CD4-positive, alpha-beta T cell treated with Interleukin-4 for 4 hours (primary cell): ENCODE measurements at regions not wholly inside any gene's neighbourhood (a gene's known extent, or its start where the extent isn't known, plus 50 kb on each side); places are given as distances from the start of the nearest gene placed in this dataset.
A peak's percentile ranks its signal among the peaks of the same experiment; 100 is the strongest.

Experiments used
- DNase-seq: peaks from one replicate; pipeline ENCODE4 v3.0.0-alpha.2; 2020

DNA sequence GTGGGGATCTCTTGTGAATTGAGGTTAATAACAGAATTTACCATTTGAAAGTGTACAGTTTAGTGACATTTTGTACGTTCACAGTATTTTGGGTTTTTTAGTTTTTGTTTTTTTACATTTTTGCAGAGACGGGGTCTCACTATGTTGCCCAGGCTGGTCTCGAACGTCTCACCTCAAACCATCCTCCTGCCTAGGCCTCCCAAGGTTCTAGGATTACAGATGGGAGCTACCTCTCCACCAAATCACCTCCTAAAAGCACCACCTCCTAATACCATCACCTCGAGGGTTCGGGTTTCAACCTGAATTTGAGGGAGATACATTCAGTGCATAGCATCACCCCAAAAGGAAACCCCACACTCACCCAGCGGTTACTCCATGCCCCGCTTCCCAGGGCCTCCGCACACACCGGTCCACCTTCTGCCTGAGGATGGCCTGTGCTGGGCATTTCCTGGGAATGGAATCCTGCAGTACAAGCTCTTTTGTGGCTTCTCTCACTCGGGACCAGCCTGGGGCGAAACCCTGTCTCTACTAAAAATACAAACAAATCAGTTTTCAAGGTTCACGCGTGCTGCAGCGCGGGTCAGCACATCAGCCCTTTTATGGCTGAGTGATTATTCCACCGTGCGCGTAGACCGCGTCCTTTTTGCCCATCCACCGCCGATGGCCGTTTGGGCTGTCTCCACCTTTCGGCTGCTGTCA lies 182.7 kb upstream of the CIBAR2 start:
- no peak for DNase-seq

GRCh38 chr16:85296859-85297660 lies 184.8 kb upstream of the CIBAR2 start:
- peak; percentile 28 for DNase-seq

DNA sequence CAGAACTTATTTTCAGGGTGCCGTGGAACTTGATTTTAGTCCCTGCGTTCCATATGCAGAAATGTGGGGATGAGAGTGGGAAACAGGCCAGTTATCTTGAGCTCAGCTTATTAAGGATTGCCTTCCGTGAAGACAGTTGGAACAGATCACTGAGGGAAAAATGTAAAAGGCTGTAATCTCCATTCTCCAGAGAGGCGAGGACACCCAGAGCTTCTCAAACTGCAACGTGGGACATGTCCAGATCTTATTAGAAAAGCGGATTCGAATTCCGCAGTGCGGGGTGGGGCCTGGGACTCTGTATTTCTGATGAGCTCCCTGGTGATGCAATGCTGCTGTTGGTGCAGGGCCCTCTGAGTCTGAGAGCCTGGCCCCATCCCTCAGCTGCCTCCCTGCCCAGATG lies 185.6 kb upstream of the CIBAR2 start:
- DNase-seq: no peak

- no peak for DNase-seq
Observed at GRCh38 chr16:85300406-85300968, 188.2 kb upstream of the CIBAR2 start.

DNA sequence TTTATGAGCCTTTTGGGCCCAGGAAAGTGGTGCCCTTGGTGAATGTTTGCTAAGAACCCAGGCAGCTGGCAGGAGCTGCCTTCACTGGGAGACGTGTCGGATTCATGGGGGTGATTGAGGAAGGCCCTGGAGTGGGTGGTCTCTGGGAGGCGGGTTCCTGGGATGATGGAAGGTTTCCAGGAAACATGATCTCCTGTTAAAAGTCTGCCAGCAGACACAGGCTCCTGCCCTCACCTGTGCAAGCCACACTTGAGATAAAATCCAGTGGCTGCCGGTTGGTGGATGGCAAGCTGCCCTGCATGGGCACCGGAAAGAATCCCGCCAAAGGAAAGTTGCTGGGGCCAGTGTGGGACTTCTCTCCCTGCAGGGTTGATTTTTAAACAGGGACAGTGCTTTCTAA lies 189.0 kb upstream of the CIBAR2 start:
- no peak for DNase-seq

DNA sequence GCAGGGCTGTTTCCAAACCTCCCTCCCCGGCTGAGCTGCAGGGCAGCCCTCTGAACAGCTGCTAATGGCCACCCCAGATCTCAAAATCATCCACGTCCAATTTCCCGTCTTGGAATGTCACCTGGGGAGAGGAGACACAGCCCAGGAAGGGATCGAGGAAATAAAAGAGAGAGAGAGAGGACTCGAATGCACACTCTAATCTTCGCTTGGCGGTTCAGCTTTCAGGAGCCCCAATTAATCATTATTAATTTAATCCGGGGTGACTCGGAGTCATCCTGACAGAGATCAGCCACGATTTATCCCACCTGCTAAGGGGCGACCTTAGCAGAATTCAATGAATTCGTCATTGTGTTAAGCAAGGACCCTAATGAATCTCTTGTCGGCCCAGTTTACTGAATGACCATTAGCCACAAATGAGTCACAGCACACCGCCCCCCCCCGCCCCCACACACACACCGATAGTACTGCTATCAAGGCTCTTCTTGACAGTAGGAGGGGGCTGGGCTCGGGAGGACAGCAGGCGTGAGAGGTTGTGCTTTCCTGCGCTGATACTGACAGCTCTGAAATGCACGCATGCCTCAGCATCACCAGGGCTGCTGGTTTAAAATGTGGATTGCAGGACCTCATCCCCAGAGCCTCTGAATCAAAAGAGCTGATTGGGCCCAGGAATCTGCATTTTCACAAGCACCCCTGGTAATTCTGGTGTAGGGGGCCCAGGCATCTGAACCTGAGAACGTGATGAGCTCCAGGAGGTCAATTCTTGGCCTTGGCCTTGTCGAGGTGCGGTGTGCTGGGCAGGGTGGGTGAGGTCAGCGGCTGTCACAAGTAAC lies 190.0 kb upstream of the CIBAR2 start:
- DNase-seq: no peak

- no peak for DNase-seq
Observed at GRCh38 chr16:85302848-85303353, 190.6 kb upstream of the CIBAR2 start.

DNA sequence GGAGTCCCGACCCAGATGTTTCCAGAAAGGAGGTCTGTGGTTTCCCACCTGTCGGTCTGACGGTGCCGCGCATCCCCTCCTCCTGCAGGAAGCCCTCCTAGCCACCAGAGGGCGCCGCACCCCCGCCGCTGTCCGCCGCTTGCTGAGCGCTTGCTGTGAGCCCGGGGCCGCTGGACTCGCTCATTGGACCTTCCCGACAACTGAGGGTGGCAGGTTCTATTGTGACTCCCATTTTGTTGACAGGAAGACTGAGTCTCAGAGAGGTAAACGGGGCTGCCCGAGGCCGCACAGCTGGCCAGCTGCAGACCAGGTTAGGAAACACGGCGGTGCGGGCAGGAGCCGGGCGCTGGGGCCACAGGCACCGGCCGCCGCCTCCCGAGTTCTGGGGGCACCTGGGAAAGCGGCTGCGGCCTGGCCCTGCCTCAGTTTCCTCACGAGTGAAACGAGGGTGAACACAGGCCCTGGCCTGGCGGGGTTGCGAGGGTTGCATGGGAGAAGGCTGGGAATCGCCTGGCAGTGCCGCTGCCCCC lies 191.1 kb upstream of the CIBAR2 start:
- DNase-seq: peak; percentile 50

DNA sequence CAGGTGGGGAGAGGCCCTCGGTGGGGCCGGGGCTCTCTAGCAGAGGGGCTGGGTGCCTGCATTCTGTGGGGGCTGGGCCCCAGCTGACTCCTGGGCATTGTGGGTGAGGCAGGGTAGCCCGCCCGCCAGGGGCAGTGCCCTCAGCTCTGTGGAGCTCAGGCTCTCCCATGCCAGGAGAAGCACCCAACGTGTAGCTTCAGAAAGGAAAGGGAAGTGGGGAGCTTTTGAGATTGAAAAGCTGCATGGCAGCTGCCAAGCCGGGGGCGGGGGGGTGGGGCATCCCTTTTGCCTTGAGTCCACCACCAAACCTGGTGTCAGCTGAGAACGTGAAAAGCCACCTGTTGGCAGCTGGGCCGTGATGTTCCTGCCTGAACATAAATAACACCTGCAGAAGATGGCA lies 192.1 kb upstream of the CIBAR2 start:
- no peak for DNase-seq

GRCh38 chr16:85306071-85306792 lies 194.0 kb upstream of the CIBAR2 start:
- DNase-seq: peak; percentile 51

- no peak for DNase-seq
Observed at GRCh38 chr16:85306793-85307551, 194.7 kb upstream of the CIBAR2 start.

DNA sequence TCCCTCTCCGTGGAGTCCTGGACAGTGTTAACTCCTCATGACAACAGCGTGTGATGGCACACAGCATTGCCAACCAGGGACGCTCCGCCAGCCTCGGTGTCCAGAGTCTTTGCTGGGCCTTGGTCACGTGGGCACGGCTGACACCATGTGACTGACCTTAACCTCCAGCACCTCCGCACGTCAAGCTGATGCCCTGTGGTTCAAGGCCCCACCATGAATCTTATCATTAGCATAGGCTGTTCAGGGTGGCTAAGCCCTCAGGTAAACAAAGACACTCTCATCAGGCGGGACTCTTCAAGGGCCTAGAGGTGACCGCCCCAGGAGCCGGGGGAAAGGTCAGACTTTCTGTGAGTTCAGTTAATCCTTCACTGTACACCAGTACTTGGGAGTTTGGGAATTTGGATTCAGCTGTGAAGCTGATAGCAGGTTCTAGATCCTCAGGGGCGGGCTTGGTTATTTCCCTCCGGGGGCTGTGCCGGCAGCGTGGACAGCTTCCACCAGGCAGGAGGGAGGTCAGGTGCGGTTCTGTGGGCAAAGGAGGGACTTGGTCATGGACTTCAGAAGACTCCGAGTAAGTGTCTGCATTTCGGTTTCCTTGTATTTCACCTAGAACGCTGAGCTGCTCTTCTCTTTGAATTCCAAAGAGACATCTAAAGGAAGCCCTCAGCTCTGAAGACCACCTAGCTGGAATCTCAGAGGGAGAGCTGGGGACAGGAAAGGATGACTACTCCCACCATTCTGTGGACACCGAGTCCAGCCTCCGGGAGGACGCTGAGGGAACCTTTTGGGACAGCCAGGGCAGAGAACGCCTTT lies 195.5 kb upstream of the CIBAR2 start:
- no peak for DNase-seq

GRCh38 chr16:85308611-85309540 lies 196.6 kb upstream of the CIBAR2 start:
- DNase-seq: no peak

DNA sequence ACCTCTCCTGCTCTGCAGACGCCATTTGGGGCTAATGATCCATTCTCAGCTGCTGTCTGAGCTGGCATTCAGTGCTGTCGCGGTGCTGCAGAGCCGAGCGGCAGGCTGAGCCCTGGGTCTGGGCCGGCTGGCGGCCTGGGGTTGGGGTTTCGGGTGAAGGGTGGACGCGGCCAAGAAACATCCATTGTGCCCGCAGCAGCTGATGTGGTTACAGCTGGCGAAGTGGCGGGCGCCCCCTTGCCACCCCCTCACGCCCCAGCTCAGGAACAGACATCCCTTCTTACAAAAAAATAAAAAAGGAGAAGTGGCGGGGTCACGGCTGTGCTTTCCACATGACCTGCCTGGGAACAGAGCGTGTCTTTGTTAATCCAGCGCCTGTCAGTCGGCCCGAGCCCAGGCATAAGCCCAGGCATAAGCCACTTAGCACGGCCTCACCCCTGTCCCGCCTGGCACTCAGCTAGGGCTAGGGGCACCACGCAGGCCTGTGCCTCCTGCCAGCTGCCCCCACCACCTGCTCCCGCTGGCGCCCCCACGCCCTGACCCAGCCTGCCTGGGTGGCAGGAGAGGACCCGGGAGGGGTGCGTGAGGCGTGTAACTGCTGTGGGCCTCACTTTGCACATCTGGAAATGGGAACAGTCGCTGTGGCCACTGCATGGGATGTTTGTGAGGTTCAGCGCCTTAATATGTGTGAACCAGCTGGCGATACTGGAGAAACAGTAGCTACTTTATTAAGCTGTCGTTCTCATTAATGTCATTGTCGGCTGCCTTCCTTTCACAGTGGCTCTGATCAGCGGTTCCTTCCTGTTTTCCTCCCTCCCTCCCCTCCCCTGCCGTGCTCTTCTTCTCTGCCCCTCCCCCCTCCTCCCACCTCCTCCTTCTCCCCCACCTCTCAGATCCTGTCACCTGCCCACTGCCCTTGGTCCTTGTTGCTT lies 197.7 kb upstream of the CIBAR2 start:
- no peak for DNase-seq

DNA sequence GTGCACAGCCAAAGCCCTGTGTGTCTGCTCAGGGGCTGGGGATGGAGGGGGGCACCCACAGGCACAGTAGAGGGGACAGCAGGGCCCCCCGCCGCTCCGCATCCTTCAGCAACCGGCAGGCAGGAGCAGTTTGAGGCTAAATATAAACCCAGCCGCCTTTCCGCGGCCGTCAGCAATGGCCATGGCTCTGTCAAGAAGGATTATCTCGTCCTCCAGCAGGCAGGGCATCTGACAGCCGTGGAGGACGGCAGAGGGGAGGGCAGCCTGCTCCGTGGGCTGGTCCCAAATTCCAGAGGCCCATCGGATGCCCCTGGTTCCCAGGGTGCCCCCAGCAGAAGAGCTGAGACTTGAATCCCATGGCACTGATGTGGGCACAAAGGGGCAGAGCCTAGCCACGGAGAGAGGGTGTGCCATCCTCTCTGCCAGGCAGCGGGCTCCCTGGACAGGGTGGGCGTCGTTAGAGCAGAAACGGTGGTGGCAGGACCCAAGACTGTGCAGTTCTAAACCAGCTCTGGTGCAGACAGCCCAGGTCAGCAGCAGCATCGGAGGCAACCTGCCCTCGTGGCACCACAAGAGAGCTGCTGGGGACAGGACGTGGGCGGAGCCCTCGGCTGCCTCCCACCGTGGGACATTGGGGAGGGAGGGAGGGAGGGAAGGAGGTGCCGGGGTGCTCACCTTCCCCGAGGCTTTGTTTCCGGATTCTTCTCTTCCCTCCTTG lies 198.8 kb upstream of the CIBAR2 start:
- no peak for DNase-seq

DNA sequence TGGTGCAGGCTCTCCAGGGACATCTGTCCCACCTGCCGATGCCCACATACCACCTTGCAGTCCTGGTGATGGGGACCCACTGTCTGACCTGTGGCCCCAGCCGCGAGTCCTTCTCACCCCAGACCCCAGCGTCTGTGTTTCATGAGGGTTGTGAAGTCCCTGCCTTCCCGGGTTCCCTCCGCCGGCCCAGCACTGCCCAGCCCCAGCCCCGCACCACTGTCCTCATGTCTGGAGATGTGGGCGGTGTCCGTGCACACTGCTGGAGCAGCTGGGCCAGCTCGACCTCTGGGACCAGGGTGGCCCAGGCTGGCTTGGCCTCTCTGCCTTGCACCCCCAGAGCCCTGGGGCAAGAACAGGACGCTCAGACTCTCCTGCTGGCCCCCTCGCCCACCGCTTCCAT lies 199.5 kb upstream of the CIBAR2 start:
- no peak for DNase-seq

DNA sequence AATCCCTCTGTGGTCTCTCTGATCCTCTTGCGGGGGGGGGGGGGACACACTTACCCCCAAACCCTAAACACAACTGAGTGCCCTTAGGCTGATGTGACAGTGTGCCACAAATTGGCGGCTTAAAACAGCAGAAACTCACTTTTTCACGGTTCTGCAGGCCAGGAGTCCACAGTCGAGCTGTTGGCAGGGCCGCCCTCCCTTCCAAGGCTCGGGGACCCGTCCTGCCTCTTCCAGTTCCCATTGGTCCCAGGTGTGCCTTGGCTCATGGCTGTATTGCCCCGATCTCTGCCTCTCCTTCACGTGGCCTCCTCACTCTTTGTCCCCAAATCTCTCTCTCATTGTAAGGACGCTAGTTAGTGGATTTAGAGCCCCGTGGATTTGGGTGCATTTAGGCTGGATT lies 199.9 kb upstream of the CIBAR2 start:
- DNase-seq: no peak
